ENCODE measurements at regions not wholly inside any gene's neighbourhood (a gene's known extent, or its start where the extent isn't known, plus 50 kb on each side); places are given as distances from the start of the nearest gene placed in this dataset.

DNA sequence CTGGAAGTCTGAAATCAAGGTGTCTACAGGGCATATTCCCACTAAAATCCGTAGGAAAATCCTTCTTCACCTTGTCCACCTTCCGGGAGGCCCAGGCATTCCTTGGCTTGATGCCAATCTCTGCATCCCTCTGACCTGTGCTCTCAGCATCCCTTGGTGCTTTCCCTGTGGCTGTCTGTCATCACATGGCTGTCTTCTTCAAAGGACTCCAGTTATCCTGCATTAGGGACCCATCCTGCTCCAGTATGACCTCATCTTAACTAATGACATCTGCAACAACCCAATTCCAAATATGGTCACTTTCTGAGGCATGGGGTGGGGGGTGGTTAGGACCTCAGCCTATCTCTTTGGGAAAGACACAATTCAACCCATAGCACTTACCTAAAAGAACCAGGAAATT is 423.8 kb downstream of the IRS2 start:
- H3K4me2 ChIP-seq (ENCODE audit: low read length), result no peak overlapping the region
- no peak overlapping the region for H4K91ac ChIP-seq (ENCODE audit: low read depth, low read length)
- no peak overlapping the region for H3K4ac ChIP-seq (ENCODE audit: low read depth, low read length)
- H2AK5ac ChIP-seq (ENCODE audit: low read length), result no peak overlapping the region
- no peak overlapping the region for H3K9ac ChIP-seq (ENCODE audit: low read length)
- H4K8ac ChIP-seq (ENCODE audit: low read depth, low read length), result no peak overlapping the region
- no peak overlapping the region for H2BK120ac ChIP-seq (ENCODE audit: insufficient read depth, low read length, poor library complexity)
- DNase-seq, result no peak
- no peaks in the 10 kb centered on the region for H3K4me1 ChIP-seq (ENCODE audit: control insufficient read depth in 1 of 2, insufficient read depth in 2 of 2, low read length in 2 of 2)
- no peak overlapping the region for H3K18ac ChIP-seq (ENCODE audit: low read length)
- H2BK5ac ChIP-seq (ENCODE audit: low read depth, low read length, poor library complexity), result no peak overlapping the region
- H3K27ac ChIP-seq (ENCODE audit: low read depth, low read length), result no peak overlapping the region
- peaks cover 1% of the 10 kb centered on the region for H3K9me3 ChIP-seq (ENCODE audit: insufficient read depth, low read depth, low read length)
- no peaks in the 10 kb centered on the region for H3K36me3 ChIP-seq (ENCODE audit: control insufficient read depth in 1 of 2, insufficient read depth in 2 of 2, low read length in 2 of 2)
- no peak overlapping the region for H4K12ac ChIP-seq (ENCODE audit: low read depth, low read length)
- no peaks in the 10 kb centered on the region for H3K79me1 ChIP-seq (ENCODE audit: low read length)
- H3K4me3 ChIP-seq (ENCODE audit: low read depth, low read length), result no peak overlapping the region
- no peaks in the 10 kb centered on the region for H3K79me2 ChIP-seq (ENCODE audit: control insufficient read depth, insufficient read depth, low read length, poor library complexity)
- no peak overlapping the region for H3K14ac ChIP-seq (ENCODE audit: low read length)
- H2BK12ac ChIP-seq (ENCODE audit: low read length), result no peak overlapping the region
- no peak overlapping the region for H3K23ac ChIP-seq (ENCODE audit: low read length)
- no CpG with 5 or more reads among the region's 2 CpGs for WGBS (ENCODE audit: extremely low coverage, insufficient coverage, insufficient read length)
- H2AFZ ChIP-seq (ENCODE audit: insufficient read depth, low read length, poor library complexity), result no peak overlapping the region
- no peaks in the 10 kb centered on the region for H3K27me3 ChIP-seq (ENCODE audit: insufficient read depth, low read length)

DNA sequence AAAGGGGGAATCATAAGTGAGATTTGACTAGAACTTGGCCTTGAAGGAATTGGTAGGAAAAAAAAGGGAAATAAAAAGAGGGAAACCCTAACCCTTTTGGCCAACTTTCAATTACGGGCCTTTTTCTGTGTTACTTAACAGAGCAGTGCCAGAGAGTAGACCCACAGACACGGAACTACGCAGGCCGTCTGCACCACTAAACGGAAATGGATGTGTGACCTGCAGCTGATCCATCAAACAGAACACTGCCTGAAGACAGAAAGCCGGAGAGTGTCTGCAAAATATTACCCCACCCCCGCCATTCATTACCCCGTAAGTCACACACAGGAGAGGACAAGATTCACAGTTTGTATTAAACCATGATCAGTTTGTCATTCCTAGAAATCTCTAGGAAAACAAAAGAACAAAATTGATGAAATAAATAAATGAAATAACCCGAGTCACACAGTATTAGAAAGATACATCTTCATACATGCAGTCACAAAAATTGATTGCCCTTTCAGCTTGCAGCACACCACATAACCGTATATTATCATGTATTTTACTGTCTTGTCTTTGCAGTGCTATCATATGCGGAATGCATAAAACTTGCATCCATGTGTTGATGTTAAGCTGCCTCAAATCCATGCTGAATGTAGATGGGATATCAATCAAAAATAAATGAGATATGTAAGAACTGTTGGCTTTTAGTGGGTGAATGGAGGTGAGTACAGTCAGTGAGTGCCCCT is 424.7 kb downstream of the IRS2 start:
- WGBS (ENCODE audit: extremely low coverage, insufficient coverage, insufficient read length), result no CpG with 5 or more reads among the region's 11 CpGs
- Histone ChIP-seq H3K79me2 (ENCODE audit: control insufficient read depth, insufficient read depth, low read length, poor library complexity) (no peaks in the 10 kb centered on the region), H2BK5ac (ENCODE audit: low read depth, low read length, poor library complexity) (no peak overlapping the region), H3K9me3 (ENCODE audit: insufficient read depth, low read depth, low read length) (peaks cover 1% of the 10 kb centered on the region), H3K79me1 (ENCODE audit: low read length) (no peaks in the 10 kb centered on the region), H4K91ac (ENCODE audit: low read depth, low read length) (no peak overlapping the region), H3K4me3 (ENCODE audit: low read depth, low read length) (no peak overlapping the region), H2BK12ac (ENCODE audit: low read length) (no peak overlapping the region), H2AFZ (ENCODE audit: insufficient read depth, low read length, poor library complexity) (no peak overlapping the region), H3K27ac (ENCODE audit: low read depth, low read length) (no peak overlapping the region), H4K8ac (ENCODE audit: low read depth, low read length) (no peak overlapping the region), H3K27me3 (ENCODE audit: insufficient read depth, low read length) (no peaks in the 10 kb centered on the region), H3K23ac (ENCODE audit: low read length) (no peak overlapping the region), H3K36me3 (ENCODE audit: control insufficient read depth in 1 of 2, insufficient read depth in 2 of 2, low read length in 2 of 2) (no peaks in the 10 kb centered on the region), H3K4me1 (ENCODE audit: control insufficient read depth in 1 of 2, insufficient read depth in 2 of 2, low read length in 2 of 2) (no peaks in the 10 kb centered on the region), H3K4me2 (ENCODE audit: low read length) (no peak overlapping the region), H3K9ac (ENCODE audit: low read length) (no peak overlapping the region), H3K18ac (ENCODE audit: low read length) (no peak overlapping the region), H2BK120ac (ENCODE audit: insufficient read depth, low read length, poor library complexity) (no peak overlapping the region), H3K14ac (ENCODE audit: low read length) (no peak overlapping the region), H3K4ac (ENCODE audit: low read depth, low read length) (no peak overlapping the region), H4K12ac (ENCODE audit: low read depth, low read length) (no peak overlapping the region), H2AK5ac (ENCODE audit: low read length) (no peak overlapping the region)
- DNase-seq, result no peak

DNA sequence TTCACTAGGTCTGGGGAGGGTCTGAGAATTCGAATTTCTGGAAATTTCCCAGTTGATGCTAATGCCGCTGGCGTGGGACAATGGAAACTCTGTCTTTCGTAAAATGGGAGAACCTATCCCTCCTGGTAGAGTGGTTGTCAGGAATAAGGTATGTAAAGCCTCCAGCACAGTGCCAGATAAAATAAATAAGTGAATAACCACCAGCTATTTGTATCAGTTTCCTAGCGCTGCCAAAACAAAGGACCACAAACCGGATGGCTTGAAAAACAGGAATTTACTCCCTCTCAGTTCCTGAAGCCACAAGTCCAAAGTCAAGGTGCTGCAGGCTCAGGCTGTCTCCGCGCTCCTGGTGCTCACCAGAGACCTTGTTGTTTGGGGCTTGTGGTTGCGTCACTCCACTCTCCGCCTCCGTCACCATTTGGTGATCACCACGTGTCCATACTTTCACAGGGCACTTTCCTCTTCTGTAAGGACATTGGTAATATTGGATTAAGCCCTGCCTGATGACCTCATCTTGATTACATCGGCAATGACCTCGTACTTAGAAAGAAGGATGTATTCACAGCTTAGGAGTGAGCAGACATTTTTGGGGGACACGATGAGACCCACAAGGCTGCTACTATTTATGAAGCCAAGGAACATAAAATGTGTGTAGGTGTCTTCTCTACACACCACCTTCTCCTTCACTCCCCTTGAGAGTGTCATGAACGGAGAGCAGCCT is 428.5 kb downstream of the IRS2 start:
- no peaks in the 10 kb centered on the region for H3K36me3 ChIP-seq (ENCODE audit: control insufficient read depth in 1 of 2, insufficient read depth in 2 of 2, low read length in 2 of 2)
- H2AK5ac ChIP-seq (ENCODE audit: low read length), result no peak overlapping the region
- H3K18ac ChIP-seq (ENCODE audit: low read length), result no peak overlapping the region
- H3K27ac ChIP-seq (ENCODE audit: low read depth, low read length), result no peak overlapping the region
- H4K12ac ChIP-seq (ENCODE audit: low read depth, low read length), result no peak overlapping the region
- no peak overlapping the region for H3K9ac ChIP-seq (ENCODE audit: low read length)
- no peak overlapping the region for H2BK12ac ChIP-seq (ENCODE audit: low read length)
- no peak overlapping the region for H4K91ac ChIP-seq (ENCODE audit: low read depth, low read length)
- H2AFZ ChIP-seq (ENCODE audit: insufficient read depth, low read length, poor library complexity), result no peak overlapping the region
- no peaks in the 10 kb centered on the region for H3K4me1 ChIP-seq (ENCODE audit: control insufficient read depth in 1 of 2, insufficient read depth in 2 of 2, low read length in 2 of 2)
- H2BK5ac ChIP-seq (ENCODE audit: low read depth, low read length, poor library complexity), result no peak overlapping the region
- H2BK120ac ChIP-seq (ENCODE audit: insufficient read depth, low read length, poor library complexity), result no peak overlapping the region
- no peak overlapping the region for H3K4me2 ChIP-seq (ENCODE audit: low read length)
- no peak overlapping the region for H3K14ac ChIP-seq (ENCODE audit: low read length)
- no CpG with 5 or more reads among the region's 16 CpGs for whole genome bisulfite sequencing (ENCODE audit: extremely low coverage, insufficient coverage, insufficient read length)
- H3K9me3 ChIP-seq (ENCODE audit: insufficient read depth, low read depth, low read length), result no peaks in the 10 kb centered on the region
- no peak overlapping the region for H3K4me3 ChIP-seq (ENCODE audit: low read depth, low read length)
- H4K8ac ChIP-seq (ENCODE audit: low read depth, low read length), result no peak overlapping the region
- DNase-seq, result peak in 1 of 2 donors; percentile 59
- no peaks in the 10 kb centered on the region for H3K27me3 ChIP-seq (ENCODE audit: insufficient read depth, low read length)
- H3K79me1 ChIP-seq (ENCODE audit: low read length), result no peaks in the 10 kb centered on the region
- no peak overlapping the region for H3K23ac ChIP-seq (ENCODE audit: low read length)
- H3K79me2 ChIP-seq (ENCODE audit: control insufficient read depth, insufficient read depth, low read length, poor library complexity), result no peaks in the 10 kb centered on the region
- no peak overlapping the region for H3K4ac ChIP-seq (ENCODE audit: low read depth, low read length)

DNA sequence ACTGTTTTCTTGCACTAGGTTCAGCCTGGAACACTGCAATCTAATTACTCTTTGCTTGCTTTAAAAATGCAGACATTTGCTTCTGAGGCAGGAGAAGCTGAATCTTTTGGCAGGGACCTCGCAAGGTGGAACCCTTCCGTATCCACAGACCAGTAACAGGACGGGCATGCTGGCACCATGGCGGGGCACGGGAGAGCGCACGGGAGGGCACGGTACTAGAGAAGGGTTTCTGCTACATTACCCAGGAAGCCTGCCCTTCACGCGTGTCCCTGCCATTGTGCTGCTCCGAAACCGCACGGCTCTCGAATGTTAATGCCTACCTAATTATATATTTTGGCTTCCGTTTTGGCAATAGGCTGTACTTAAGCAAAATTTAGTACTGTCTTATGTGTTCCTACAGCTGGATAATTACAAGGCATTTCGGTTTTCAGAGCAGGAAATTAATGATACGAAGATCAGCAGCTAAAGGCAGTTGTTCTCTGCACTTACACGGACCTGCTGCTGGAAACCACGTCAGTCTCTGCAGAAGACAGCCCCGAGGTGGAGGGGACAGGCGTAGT is 430.4 kb downstream of the IRS2 start:
- Histone ChIP-seq H3K27me3 (ENCODE audit: insufficient read depth, low read length) (no peaks in the 10 kb centered on the region), H3K79me1 (ENCODE audit: low read length) (no peaks in the 10 kb centered on the region), H3K4me1 (ENCODE audit: control insufficient read depth in 1 of 2, insufficient read depth in 2 of 2, low read length in 2 of 2) (no peaks in the 10 kb centered on the region), H3K4me2 (ENCODE audit: low read length) (no peak overlapping the region), H3K79me2 (ENCODE audit: control insufficient read depth, insufficient read depth, low read length, poor library complexity) (no peaks in the 10 kb centered on the region), H3K4ac (ENCODE audit: low read depth, low read length) (no peak overlapping the region), H3K4me3 (ENCODE audit: low read depth, low read length) (no peak overlapping the region), H3K9ac (ENCODE audit: low read length) (no peak overlapping the region), H3K27ac (ENCODE audit: low read depth, low read length) (no peak overlapping the region), H3K18ac (ENCODE audit: low read length) (no peak overlapping the region), H2BK120ac (ENCODE audit: insufficient read depth, low read length, poor library complexity) (no peak overlapping the region), H3K9me3 (ENCODE audit: insufficient read depth, low read depth, low read length) (no peaks in the 10 kb centered on the region), H2AFZ (ENCODE audit: insufficient read depth, low read length, poor library complexity) (no peak overlapping the region), H4K91ac (ENCODE audit: low read depth, low read length) (no peak overlapping the region), H2BK12ac (ENCODE audit: low read length) (no peak overlapping the region), H2AK5ac (ENCODE audit: low read length) (no peak overlapping the region), H3K14ac (ENCODE audit: low read length) (no peak overlapping the region), H4K8ac (ENCODE audit: low read depth, low read length) (no peak overlapping the region), H4K12ac (ENCODE audit: low read depth, low read length) (no peak overlapping the region), H2BK5ac (ENCODE audit: low read depth, low read length, poor library complexity) (no peak overlapping the region), H3K36me3 (ENCODE audit: control insufficient read depth in 1 of 2, insufficient read depth in 2 of 2, low read length in 2 of 2) (no peaks in the 10 kb centered on the region), H3K23ac (ENCODE audit: low read length) (no peak overlapping the region)
- no peak for DNase-seq
- no CpG with 5 or more reads among the region's 21 CpGs for WGBS (ENCODE audit: extremely low coverage, insufficient coverage, insufficient read length)

Measured in trophoblast cell (in vitro differentiated cells and primary cell).